ENCODE measurements at regions not wholly inside any gene's neighbourhood (a gene's known extent, or its start where the extent isn't known, plus 50 kb on each side); places are given as distances from the start of the nearest gene placed in this dataset.

GRCh38 chr11:80593648-80594374 is 1153.0 kb upstream of the TENM4 start:
- Histone ChIP-seq H3K4ac (replicated peaks; ENCODE audit: insufficient read length, low read depth, low read length) (no peak overlapping the region), H3K23ac (ENCODE audit: insufficient read length) (no peak overlapping the region), H3K56ac (replicated peaks; ENCODE audit: insufficient read length, low read depth, low read length) (no peak overlapping the region), H2AFZ (ENCODE audit: low read length) (no peak overlapping the region), H2BK20ac (ENCODE audit: low read length) (no peak overlapping the region), H3K23me2 (ENCODE audit: low read depth, low read length) (no peaks in the 10 kb centered on the region), H2BK120ac (replicated peaks; ENCODE audit: low read depth, low read length) (no peak overlapping the region), H2BK12ac (ENCODE audit: low read depth, low read length) (no peak overlapping the region), H3K27me3 (replicated peaks in 1 of 4; ENCODE audit: control insufficient read depth in 3 of 4, extremely low read depth in 1 of 4, insufficient read depth in 3 of 4, low read length in 3 of 4) (no peaks in the 10 kb centered on the region), H3K36me3 (ENCODE audit: control insufficient read depth in 2 of 4, insufficient read depth in 4 of 4, low read length in 3 of 4) (no peaks in the 10 kb centered on the region), H4K5ac (ENCODE audit: insufficient read length, low read depth, low read length) (no peak overlapping the region), H3K18ac (ENCODE audit: extremely low read depth, low read length) (no peak overlapping the region), H4K8ac (ENCODE audit: extremely low read depth, insufficient read depth, low read length) (no peak overlapping the region), H3K27ac (ENCODE audit: low read depth, low read length) (no peak overlapping the region), H4K20me1 (replicated peaks in 1 of 2; ENCODE audit: control insufficient read depth in 1 of 2, insufficient read depth in 2 of 2, low read length in 2 of 2) (no peaks in the 10 kb centered on the region), H4K91ac (replicated peaks; ENCODE audit: insufficient read length, low read length) (no peak overlapping the region), H3K4me2 (ENCODE audit: insufficient read depth in 1 of 2, low read depth in 2 of 2, low read length in 2 of 2) (no peak overlapping the region), H3K14ac (ENCODE audit: insufficient read length) (no peak overlapping the region), H2BK15ac (ENCODE audit: low read length) (no peak overlapping the region), H3K4me3 (ENCODE audit: extremely low read depth in 1 of 4, insufficient read depth in 2 of 4, low read depth in 3 of 4, low read length in 4 of 4) (no peak overlapping the region), H2AK5ac (ENCODE audit: low read depth, low read length) (no peak overlapping the region), H3K9ac (replicated peaks in 1 of 4; ENCODE audit: extremely low read depth in 1 of 4, low read depth in 3 of 4, low read length in 3 of 4) (no peak overlapping the region), H3K79me2 (ENCODE audit: control insufficient read depth in 1 of 2, insufficient read depth in 2 of 2, low read length in 2 of 2) (no peaks in the 10 kb centered on the region), H3K4me1 (replicated peaks in 1 of 4; ENCODE audit: control insufficient read depth in 3 of 4, insufficient read depth in 4 of 4, low read length in 3 of 4) (no peaks in the 10 kb centered on the region), H3K9me3 (ENCODE audit: insufficient read depth in 2 of 2, low read depth in 1 of 2, low read length in 1 of 2) (no peaks in the 10 kb centered on the region), H2BK5ac (ENCODE audit: low read depth, low read length) (no peak overlapping the region), H3K79me1 (ENCODE audit: low read depth, low read length) (no peaks in the 10 kb centered on the region)
- CTCF ChIA-PET (ENCODE audit: partially characterized antibody): no interaction called here
- FAIRE-seq (no peak), DNase-seq (ENCODE audit: low read depth in 1 of 2, low spot score in 2 of 2) (no peak)
- POLR2A ChIA-PET (ENCODE audit: partially characterized antibody): no interaction called here
- 91% methylated on average over 2 of the region's 2 CpGs; no CpG with 5 or more reads in 1 of the 2 experiments for WGBS, 2 experiments (ENCODE audit: extremely low coverage in 1 of 2, insufficient coverage in 1 of 2, insufficient read length in 1 of 2, insufficient replicate concordance in 2 of 2, low coverage in 1 of 2, low lambda C conversion rate in 2 of 2, missing lambda C conversion rate in 1 of 2)
- TF ChIP-seq RNF2 (IDR thresholded peaks at IDR 0.05; ENCODE audit: borderline replicate concordance, low read depth, low read length, missing control alignments, poor library complexity, severe bottlenecking) (no peak), E2F6 (IDR thresholded peaks at IDR 0.05) (no peak), BRCA1 (IDR thresholded peaks at IDR 0.05; ENCODE audit: low read depth, low read length) (no peak), BACH1 (IDR thresholded peaks at IDR 0.05; ENCODE audit: low read length) (no peak), TCF12 (IDR thresholded peaks at IDR 0.05; ENCODE audit: low read depth, low read length) (no peak), SIN3A (conservative IDR thresholded peaks at IDR 0.05 in 1 of 2, IDR thresholded peaks at IDR 0.05 in 1 of 2; ENCODE audit: low read depth in 1 of 2, low read length in 2 of 2) (no peak), YY1 (IDR thresholded peaks at IDR 0.05; ENCODE audit: low read depth, low read length) (no peak), EZH2 (IDR thresholded peaks at IDR 0.05; ENCODE audit: low read depth, low read length, severe bottlenecking) (no peak), SP2 (IDR thresholded peaks at IDR 0.05; ENCODE audit: low read length) (no peak), SRF (IDR thresholded peaks at IDR 0.05; ENCODE audit: low read depth, low read length) (no peak), SP1 (IDR thresholded peaks at IDR 0.05; ENCODE audit: low read depth, low read length) (no peak), TAF1 (IDR thresholded peaks at IDR 0.05; ENCODE audit: low read depth, low read length) (no peak), EGR1 (IDR thresholded peaks at IDR 0.05; ENCODE audit: borderline replicate concordance, low read depth, low read length) (no peak), SIX5 (IDR thresholded peaks at IDR 0.05; ENCODE audit: low read depth, low read length) (no peak)

All from H1 (cell line).